Uterus (tissue), 3 donors: ENCODE measurements at regions not wholly inside any gene's neighbourhood (a gene's known extent, or its start where the extent isn't known, plus 50 kb on each side); places are given as distances from the start of the nearest gene placed in this dataset.

Source experiments
- DNase-seq, 2 donors: peaks; one replicate each; pipeline ENCODE4 v3.0.0-alpha.2; 2019 to 2020
- H3K27ac ChIP-seq, 2 donors: fragments of 200-600 bp; sonication (generic); 1 replicate in 1 of 2; 2 replicates in 1 of 2; pipeline ENCODE4 v1.5.1; 2016 to 2018
- H3K27me3 ChIP-seq, 2 donors: fragments of 200-600 bp; sonication (generic); one replicate each; pipeline ENCODE4 v1.5.1; 2018 to 2019; ENCODE audit warnings: control low read depth in 1 of 2
- H3K36me3 ChIP-seq, 2 donors: fragments of 200-600 bp; sonication (generic); one replicate each; pipeline ENCODE4 v1.5.1; 2019; ENCODE audit warnings: control low read depth in 1 of 2
- H3K4me1 ChIP-seq, 2 donors: fragments of 200-600 bp; sonication (generic); one replicate each; pipeline ENCODE4 v1.5.1; 2018 to 2019; ENCODE audit warnings: control low read depth in 1 of 2
- H3K4me3 ChIP-seq, 2 donors: fragments of 200-600 bp; sonication (generic); 1 replicate in 1 of 2; 2 replicates in 1 of 2; pipeline ENCODE4 v1.5.1; 2018 to 2019; ENCODE audit warnings: mild to moderate bottlenecking in 1 of 2
- H3K9me3 ChIP-seq, 2 donors: fragments of 200-600 bp; sonication (generic); one replicate each; pipeline ENCODE4 v1.5.1; 2019; ENCODE audit warnings: control low read depth in 1 of 2
- CTCF ChIP-seq, 4 experiments: fragments of 200-600 bp in 2 of 4; fragments of 450-650 bp in 2 of 4; sonication (generic) in 2 of 4; IDR thresholded peaks; one replicate each; pipeline ENCODE4 v1.5.1; 2016 to 2019; ENCODE audit warnings: antibody characterized with exemption in 4 of 4, mild to moderate bottlenecking in 2 of 4, moderate library complexity in 1 of 4
- POLR2A ChIP-seq, 2 donors: fragments of 450-650 bp; IDR thresholded peaks; one replicate each; pipeline ENCODE4 v1.6.1; 2016; ENCODE audit warnings: antibody characterized with exemption in 2 of 2, mild to moderate bottlenecking in 1 of 2, moderate library complexity in 1 of 2
- intact Hi-C: fragments of 100-400 bp; cut with DNase I; formaldehyde crosslinking; loops from one replicate; pipeline ENCODE4 v1.15.1; 2023; ENCODE audit warnings: low total_unique reads
- donor health status: DM: yes; HTN: yes; CAD: no.

- H3K4me3 ChIP-seq, result no peak overlapping the region
- intact Hi-C loops, result no loop called here
- H3K27ac ChIP-seq, result no peak overlapping the region
- no peaks in the 10 kb centered on the region for H3K9me3 ChIP-seq
- H3K4me1 ChIP-seq, result no peaks in the 10 kb centered on the region
- no peaks in the 10 kb centered on the region for H3K27me3 ChIP-seq
- TF ChIP-seq CTCF (IDR thresholded peaks at IDR 0.05) (no peak), POLR2A (IDR thresholded peaks at IDR 0.05) (no peak)
- H3K36me3 ChIP-seq, result no peaks in the 10 kb centered on the region
- DNase-seq, result no peak
Observed at GRCh38 chr13:79915114-79915811, 425.7 kb downstream of the SPRY2 start.

- intact Hi-C loops, result no loop called here
- no peak overlapping the region for H3K27ac ChIP-seq
- H3K9me3 ChIP-seq, result no peaks in the 10 kb centered on the region
- H3K4me3 ChIP-seq, result no peak overlapping the region
- H3K36me3 ChIP-seq, result no peaks in the 10 kb centered on the region
- no peak for DNase-seq
- H3K27me3 ChIP-seq, result no peaks in the 10 kb centered on the region
- TF ChIP-seq CTCF (IDR thresholded peaks at IDR 0.05) (no peak), POLR2A (IDR thresholded peaks at IDR 0.05) (no peak)
- H3K4me1 ChIP-seq, result no peaks in the 10 kb centered on the region
Observed at GRCh38 chr13:79913141-79913827, 427.6 kb downstream of the SPRY2 start.

DNA sequence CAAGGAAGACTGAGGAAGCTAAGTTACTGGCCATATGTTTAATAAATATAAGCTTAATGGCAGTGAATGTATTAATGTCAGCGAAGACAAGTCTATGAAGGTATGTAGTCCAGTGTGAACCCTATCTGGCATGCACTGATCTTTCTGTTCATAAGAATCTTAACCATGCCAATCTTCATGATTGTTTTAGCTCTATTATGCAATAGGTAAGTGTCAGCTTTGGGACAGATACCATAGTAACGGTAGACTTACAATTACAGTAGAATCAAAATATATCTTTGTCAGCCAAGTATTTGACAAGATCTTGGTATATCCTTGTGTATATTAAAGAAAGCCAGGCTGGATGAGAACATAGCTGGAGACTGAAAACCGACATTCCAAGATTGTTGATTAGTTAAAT lies 428.5 kb downstream of the SPRY2 start:
- H3K4me1 ChIP-seq, result no peaks in the 10 kb centered on the region
- intact Hi-C loops, result no loop called here
- TF ChIP-seq POLR2A (IDR thresholded peaks at IDR 0.05) (no peak), CTCF (IDR thresholded peaks at IDR 0.05) (no peak)
- no peak overlapping the region for H3K27ac ChIP-seq
- no peaks in the 10 kb centered on the region for H3K9me3 ChIP-seq
- H3K4me3 ChIP-seq, result no peak overlapping the region
- H3K36me3 ChIP-seq, result no peaks in the 10 kb centered on the region
- DNase-seq, result no peak
- no peaks in the 10 kb centered on the region for H3K27me3 ChIP-seq

GRCh38 chr13:79910875-79911540 lies 429.9 kb downstream of the SPRY2 start:
- Histone ChIP-seq H3K27me3 (no peaks in the 10 kb centered on the region), H3K4me3 (no peak overlapping the region), H3K4me1 (no peaks in the 10 kb centered on the region), H3K27ac (no peak overlapping the region), H3K36me3 (no peaks in the 10 kb centered on the region), H3K9me3 (no peaks in the 10 kb centered on the region)
- intact Hi-C loops, result no loop called here
- TF ChIP-seq POLR2A (IDR thresholded peaks at IDR 0.05) (no peak), CTCF (IDR thresholded peaks at IDR 0.05) (no peak)
- DNase-seq, result no peak

DNA sequence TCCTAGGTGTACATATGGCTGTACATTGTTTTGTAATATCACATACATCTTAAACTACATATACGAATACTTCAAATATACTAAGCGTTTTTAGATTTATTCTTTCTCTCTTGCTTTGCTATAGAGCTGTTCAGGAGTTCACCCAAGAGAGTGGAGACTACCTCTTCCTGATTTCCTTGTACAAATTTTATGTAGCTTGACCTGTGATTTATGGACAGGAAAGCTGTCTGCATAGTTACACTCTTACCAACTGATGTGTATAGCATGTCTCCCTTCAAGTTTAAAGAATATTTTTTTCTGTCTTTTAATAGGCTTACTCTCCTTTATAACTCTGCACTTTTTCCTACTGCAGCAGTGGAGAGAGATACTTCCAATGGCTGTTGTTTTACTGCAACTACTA lies 428.7 kb downstream of the NDFIP2 start:
- intact Hi-C loops, result no loop called here
- Histone ChIP-seq H3K27ac (no peak overlapping the region), H3K36me3 (no peaks in the 10 kb centered on the region), H3K9me3 (no peaks in the 10 kb centered on the region), H3K4me1 (no peaks in the 10 kb centered on the region), H3K4me3 (no peak overlapping the region), H3K27me3 (no peaks in the 10 kb centered on the region)
- DNase-seq, result no peak
- TF ChIP-seq CTCF (IDR thresholded peaks at IDR 0.05) (no peak), POLR2A (IDR thresholded peaks at IDR 0.05) (no peak)
